ENCODE measurements at regions not wholly inside any gene's neighbourhood (a gene's known extent, or its start where the extent isn't known, plus 50 kb on each side); places are given as distances from the start of the nearest gene placed in this dataset.

- no peaks in the 10 kb centered on the region for H3F3A ChIP-seq (ENCODE audit: low read length, unreplicated experiment)
- H3K4me3 ChIP-seq (ENCODE audit: low read length): no peak overlapping the region
- POLR2A ChIA-PET (ENCODE audit: unreplicated experiment): no interaction called here
- H3K79me2 ChIP-seq (ENCODE audit: low read length): no peaks in the 10 kb centered on the region
- no peak overlapping the region for H3K4me2 ChIP-seq (ENCODE audit: low read length)
- H3K9me2 ChIP-seq (replicated peaks; ENCODE audit: low read length): no peaks in the 10 kb centered on the region
- CTCF ChIA-PET: no interaction called here
- no peak for ATAC-seq
- TF ChIP-seq EZH2 (IDR thresholded peaks at IDR 0.05; ENCODE audit: low read length, unreplicated experiment): no peak
- no peak for TF ChIP-seq EZH2phosphoT487 (IDR thresholded peaks at IDR 0.05; ENCODE audit: borderline replicate concordance, low read length)
- no peak for TF ChIP-seq CTCF (conservative IDR thresholded peaks at IDR 0.05; ENCODE audit: low read depth, low read length)
- H3K9ac ChIP-seq (ENCODE audit: low read length): peak overlapping the region; percentile 67
- no TSS peak for BruUV-seq (replicated peaks)
- H3K27ac ChIP-seq (ENCODE audit: low read length): peak overlapping the region; percentile 100
- peak; percentile 42 for DNase-seq
- no peaks in the 10 kb centered on the region for H3K36me3 ChIP-seq (ENCODE audit: low read depth, low read length)
- no peaks in the 10 kb centered on the region for H3K27me3 ChIP-seq (ENCODE audit: low read length)
- H3K9me3 ChIP-seq (ENCODE audit: low read length): no peaks in the 10 kb centered on the region
- H4K20me1 ChIP-seq (ENCODE audit: low read length): no peaks in the 10 kb centered on the region
- peaks cover 51% of the 10 kb centered on the region for H3K4me1 ChIP-seq (ENCODE audit: insufficient read depth, low read length)
- no peak overlapping the region for H2AFZ ChIP-seq (ENCODE audit: low read length)
- intact Hi-C loops (cut with micrococcal nuclease): no loop called here
Observed at GRCh38 chr10:4683838-4684237, 142.2 kb upstream of the AKR1E2 start.

- ChIA-PET POLR2A (ENCODE audit: unreplicated experiment) (no interaction called here), CTCF (no interaction called here)
- H3K79me2 ChIP-seq (ENCODE audit: low read length): no peaks in the 10 kb centered on the region
- peak overlapping the region; percentile 100 for H3K27ac ChIP-seq (ENCODE audit: low read length)
- H3K4me3 ChIP-seq (ENCODE audit: low read length): no peak overlapping the region
- no peaks in the 10 kb centered on the region for H3K36me3 ChIP-seq (ENCODE audit: low read depth, low read length)
- H3K27me3 ChIP-seq (ENCODE audit: low read length): no peaks in the 10 kb centered on the region
- H2AFZ ChIP-seq (ENCODE audit: low read length): no peak overlapping the region
- no peaks in the 10 kb centered on the region for H4K20me1 ChIP-seq (ENCODE audit: low read length)
- no peak for ATAC-seq
- H3K9me2 ChIP-seq (replicated peaks; ENCODE audit: low read length): no peaks in the 10 kb centered on the region
- no peaks in the 10 kb centered on the region for H3K9me3 ChIP-seq (ENCODE audit: low read length)
- intact Hi-C loops (cut with micrococcal nuclease): no loop called here
- no peak for DNase-seq
- no TSS peak for BruUV-seq (replicated peaks)
- no peaks in the 10 kb centered on the region for H3F3A ChIP-seq (ENCODE audit: low read length, unreplicated experiment)
- H3K4me2 ChIP-seq (ENCODE audit: low read length): no peak overlapping the region
- no peak for TF ChIP-seq EZH2 (IDR thresholded peaks at IDR 0.05; ENCODE audit: low read length, unreplicated experiment)
- no peak for TF ChIP-seq CTCF (conservative IDR thresholded peaks at IDR 0.05; ENCODE audit: low read depth, low read length)
- TF ChIP-seq EZH2phosphoT487 (IDR thresholded peaks at IDR 0.05; ENCODE audit: borderline replicate concordance, low read length): no peak
- peaks cover 55% of the 10 kb centered on the region for H3K4me1 ChIP-seq (ENCODE audit: insufficient read depth, low read length)
- no peak overlapping the region for H3K9ac ChIP-seq (ENCODE audit: low read length)
Observed at GRCh38 chr10:4683137-4683536, 142.9 kb upstream of the AKR1E2 start.

GRCh38 chr10:4678951-4679671 lies 146.9 kb upstream of the AKR1E2 start:
- ChIA-PET CTCF (no interaction called here), POLR2A (ENCODE audit: unreplicated experiment) (interaction anchor here (0.7 kb wide), 1 partner anchor 657 kb away, joined by 3 read pairs; no protein-coding TSS in a partner anchor)
- H3K4me3 ChIP-seq (ENCODE audit: low read length): no peak overlapping the region
- H3K9me2 ChIP-seq (replicated peaks; ENCODE audit: low read length): no peaks in the 10 kb centered on the region
- H4K20me1 ChIP-seq (ENCODE audit: low read length): no peaks in the 10 kb centered on the region
- DNase-seq: no peak
- peak overlapping the region; percentile 99 for H3K27ac ChIP-seq (ENCODE audit: low read length)
- no peak for TF ChIP-seq EZH2phosphoT487 (IDR thresholded peaks at IDR 0.05; ENCODE audit: borderline replicate concordance, low read length)
- no peak for TF ChIP-seq CTCF (conservative IDR thresholded peaks at IDR 0.05; ENCODE audit: low read depth, low read length)
- no peak for TF ChIP-seq EZH2 (IDR thresholded peaks at IDR 0.05; ENCODE audit: low read length, unreplicated experiment)
- H3K36me3 ChIP-seq (ENCODE audit: low read depth, low read length): no peaks in the 10 kb centered on the region
- H3K9me3 ChIP-seq (ENCODE audit: low read length): no peaks in the 10 kb centered on the region
- H3K4me2 ChIP-seq (ENCODE audit: low read length): peak overlapping the region; percentile 64
- ATAC-seq: no peak
- H3K27me3 ChIP-seq (ENCODE audit: low read length): no peaks in the 10 kb centered on the region
- H3K4me1 ChIP-seq (ENCODE audit: insufficient read depth, low read length): peaks cover 48% of the 10 kb centered on the region
- peaks cover 32% of the 10 kb centered on the region for H3K79me2 ChIP-seq (ENCODE audit: low read length)
- intact Hi-C loops (cut with micrococcal nuclease): loop anchor here (1.0 to 10.0 kb wide), 4 partner anchors 7 to 894 kb away; partner anchors contain the start of gene KLF6
- H2AFZ ChIP-seq (ENCODE audit: low read length): no peak overlapping the region
- BruUV-seq (replicated peaks): no TSS peak
- peak overlapping the region; percentile 77 for H3K9ac ChIP-seq (ENCODE audit: low read length)
- no peaks in the 10 kb centered on the region for H3F3A ChIP-seq (ENCODE audit: low read length, unreplicated experiment)

Measured in PC-3 (cell line).